ENCODE measurements at regions not wholly inside any gene's neighbourhood (a gene's known extent, or its start where the extent isn't known, plus 50 kb on each side); places are given as distances from the start of the nearest gene placed in this dataset.

DNA sequence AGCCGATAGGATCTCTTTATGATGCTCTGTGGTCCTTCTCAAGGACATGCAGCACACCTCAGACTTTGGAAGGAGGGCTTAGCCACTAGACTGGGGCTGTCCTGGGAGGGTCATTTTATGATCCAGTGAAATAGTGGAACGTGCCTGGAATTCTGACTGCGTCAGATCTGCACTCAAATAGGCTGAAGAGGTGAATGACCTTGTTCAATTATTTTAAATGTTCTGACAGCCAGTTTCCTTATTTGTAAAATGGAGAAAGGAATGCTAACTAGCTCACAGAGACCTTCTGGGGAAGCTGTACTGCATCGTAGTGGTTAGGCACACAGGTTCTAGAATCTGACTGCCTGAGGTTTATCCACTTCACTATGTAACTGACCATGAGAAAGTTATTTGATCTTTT, 587.5 kb downstream of the MAFB start:
- no peak overlapping the region for H3K4me3 ChIP-seq (ENCODE audit: low read depth, low read length)
- TF ChIP-seq CTCF (IDR thresholded peaks at IDR 0.05; ENCODE audit: low read depth, low read length, missing control alignments) = no peak
- in situ Hi-C loops (cut with HindIII; ENCODE audit: low sequenced_read_pairs) = no loop called here
- DNase-seq (ENCODE audit: low read depth) = no peak

GRCh38 chr20:40100261-40100660, 588.8 kb downstream of the MAFB start:
- no peak for TF ChIP-seq CTCF (IDR thresholded peaks at IDR 0.05; ENCODE audit: low read depth, low read length, missing control alignments)
- in situ Hi-C loops (cut with HindIII; ENCODE audit: low sequenced_read_pairs) = no loop called here
- DNase-seq (ENCODE audit: low read depth) = no peak
- no peak overlapping the region for H3K4me3 ChIP-seq (ENCODE audit: low read depth, low read length)

DNA sequence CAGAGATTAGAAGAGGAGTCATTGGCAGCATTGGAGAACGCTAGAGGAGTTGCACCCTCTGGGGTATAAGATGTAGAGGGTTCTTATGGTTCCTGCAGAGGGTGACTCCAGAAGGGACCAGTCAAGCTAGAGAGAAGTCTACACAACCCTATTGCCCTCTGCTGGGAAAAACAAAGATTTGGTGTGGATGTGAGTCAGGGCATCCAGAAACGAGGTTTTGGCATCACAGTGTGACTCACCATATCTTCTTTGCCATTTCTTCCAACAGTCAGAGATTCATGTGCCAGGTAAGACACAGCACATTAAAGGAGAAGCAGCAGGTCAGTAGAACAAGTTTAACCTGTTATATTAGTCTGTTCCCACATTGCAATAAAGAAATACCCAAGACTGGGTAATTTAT, 598.8 kb downstream of the MAFB start:
- H3K4me3 ChIP-seq (ENCODE audit: low read depth, low read length) = no peak overlapping the region
- no peak for DNase-seq (ENCODE audit: low read depth)
- in situ Hi-C loops (cut with HindIII; ENCODE audit: low sequenced_read_pairs) = no loop called here
- TF ChIP-seq CTCF (IDR thresholded peaks at IDR 0.05; ENCODE audit: low read depth, low read length, missing control alignments) = no peak

- in situ Hi-C loops (cut with HindIII; ENCODE audit: low sequenced_read_pairs) = no loop called here
- DNase-seq (ENCODE audit: low read depth) = no peak
Measured at GRCh38 chr20:40087496-40087895, 601.5 kb downstream of the MAFB start.

GRCh38 chr20:40085513-40085912, 603.5 kb downstream of the MAFB start:
- TF ChIP-seq CTCF (IDR thresholded peaks at IDR 0.05; ENCODE audit: low read depth, low read length, missing control alignments) = no peak
- no peak overlapping the region for H3K4me3 ChIP-seq (ENCODE audit: low read depth, low read length)
- in situ Hi-C loops (cut with HindIII; ENCODE audit: low sequenced_read_pairs) = no loop called here
- DNase-seq (ENCODE audit: low read depth) = no peak

More at GRCh38 chr20:40087496-40087895, 601.5 kb downstream of the MAFB start:
- no peak for TF ChIP-seq CTCF (IDR thresholded peaks at IDR 0.05; ENCODE audit: low read depth, low read length, missing control alignments)
- H3K4me3 ChIP-seq (ENCODE audit: low read depth, low read length) = no peak overlapping the region

DNA sequence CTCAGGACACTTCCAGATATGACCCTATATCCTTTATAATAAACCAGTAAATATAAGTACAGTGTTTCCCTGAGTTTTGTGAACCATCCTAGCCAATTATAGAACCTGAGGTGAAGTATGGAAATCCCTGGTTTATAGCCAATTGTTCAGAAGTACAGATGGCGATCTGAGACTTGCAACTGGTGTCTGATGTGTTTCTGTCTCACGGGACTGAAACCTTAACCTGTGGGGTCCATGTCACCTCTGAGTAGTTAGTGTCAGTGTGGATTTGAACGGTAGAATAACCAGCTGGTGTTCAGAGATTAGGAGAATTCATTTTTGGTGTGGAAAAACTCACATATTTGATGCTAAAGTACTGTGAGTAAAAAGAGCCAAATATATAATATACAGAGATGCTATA, 606.6 kb downstream of the MAFB start:
- DNase-seq (ENCODE audit: low read depth) = no peak
- in situ Hi-C loops (cut with HindIII; ENCODE audit: low sequenced_read_pairs) = no loop called here
- no peak for TF ChIP-seq CTCF (IDR thresholded peaks at IDR 0.05; ENCODE audit: low read depth, low read length, missing control alignments)
- no peak overlapping the region for H3K4me3 ChIP-seq (ENCODE audit: low read depth, low read length)

GRCh38 chr20:40081653-40082052, 607.4 kb downstream of the MAFB start:
- no peak overlapping the region for H3K4me3 ChIP-seq (ENCODE audit: low read depth, low read length)
- no peak for DNase-seq (ENCODE audit: low read depth)
- in situ Hi-C loops (cut with HindIII; ENCODE audit: low sequenced_read_pairs) = no loop called here
- no peak for TF ChIP-seq CTCF (IDR thresholded peaks at IDR 0.05; ENCODE audit: low read depth, low read length, missing control alignments)
